NOMO-1 (cell line): ENCODE measurements at regions not wholly inside any gene's neighbourhood (a gene's known extent, or its start where the extent isn't known, plus 50 kb on each side); places are given as distances from the start of the nearest gene placed in this dataset.
A peak's percentile ranks its signal among the peaks of the same experiment; 100 is the strongest.

Experiments
- DNase-seq, 2 experiments: peaks; one replicate each; lab custom pipeline; 2025; ENCODE audit not compliant: unreplicated experiment in 2 of 2; lab: John Stamatoyannopoulos, UW

- no peak for DNase-seq
These were observed 51.8 kb downstream of the TEX44 start for GRCh38 chr2:231644426-231644825.

DNA sequence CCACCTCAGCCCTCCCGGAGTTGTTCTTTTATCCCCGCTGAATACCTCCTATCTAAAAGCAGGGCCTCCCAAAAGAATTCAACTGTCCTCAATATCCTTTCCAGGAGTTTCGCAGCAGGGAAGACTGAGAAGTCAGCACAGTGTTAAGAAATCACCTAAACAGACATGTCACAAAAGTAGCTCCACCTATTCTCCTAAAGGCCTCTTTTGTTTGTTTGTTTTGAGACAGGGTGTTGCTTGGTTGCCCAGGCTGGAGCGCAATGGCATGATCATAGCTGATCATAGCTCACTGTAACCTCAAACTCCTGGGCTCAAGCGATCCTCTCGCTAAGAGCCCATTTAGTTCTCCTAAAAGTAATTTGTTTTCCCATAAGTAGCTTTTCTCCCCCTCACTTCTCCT lies 53.8 kb downstream of the TEX44 start:
- no peak for DNase-seq

- DNase-seq: peak; percentile 30 to 71
These were observed 56.0 kb downstream of the TEX44 start for GRCh38 chr2:231648579-231649174.

- DNase-seq: peak; percentile 37 to 52
These were observed 56.8 kb upstream of the PTMA start for GRCh38 chr2:231651561-231651960.

DNA sequence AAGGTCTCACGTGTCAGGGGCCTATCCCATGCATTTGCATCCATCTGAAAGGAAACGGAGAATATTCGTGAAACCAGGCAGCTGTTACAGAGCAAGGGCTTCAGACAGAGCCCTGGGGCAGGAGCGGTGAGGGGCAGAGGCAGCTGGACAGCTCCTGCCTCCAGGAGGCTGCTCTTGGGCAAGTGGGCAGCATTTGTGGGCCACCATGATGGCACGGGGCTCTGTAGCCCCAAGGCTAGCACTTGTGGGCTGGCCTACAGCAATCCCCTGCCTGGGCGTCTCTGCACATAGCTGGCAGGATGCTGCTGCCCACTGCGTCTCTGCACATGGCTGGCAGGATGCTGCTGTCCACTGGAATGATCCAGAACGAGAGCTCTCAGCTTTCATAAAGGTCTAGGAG lies 52.8 kb upstream of the PTMA start:
- DNase-seq: no peak

DNA sequence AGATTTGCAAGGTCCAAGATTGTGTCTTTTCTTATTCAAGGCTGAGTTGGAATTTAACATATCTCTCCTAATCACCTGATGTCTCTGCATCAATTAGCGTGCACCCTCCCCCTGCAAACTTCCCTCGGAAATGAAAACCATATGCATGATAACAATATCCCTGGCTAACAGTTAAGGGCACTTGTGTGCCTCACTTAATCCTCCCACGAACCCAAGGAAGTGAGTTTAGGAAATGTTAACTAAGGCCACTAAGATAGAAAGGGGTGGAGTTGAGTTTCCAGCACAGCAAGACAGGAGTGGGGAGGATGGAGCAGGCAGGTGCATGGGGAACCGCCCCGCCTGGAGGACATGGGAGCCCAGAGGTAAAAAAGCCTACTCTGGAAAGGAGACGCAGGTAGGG lies 52.4 kb upstream of the PTMA start:
- no peak for DNase-seq
